ENCODE measurements at regions not wholly inside any gene's neighbourhood (a gene's known extent, or its start where the extent isn't known, plus 50 kb on each side); places are given as distances from the start of the nearest gene placed in this dataset.

DNA sequence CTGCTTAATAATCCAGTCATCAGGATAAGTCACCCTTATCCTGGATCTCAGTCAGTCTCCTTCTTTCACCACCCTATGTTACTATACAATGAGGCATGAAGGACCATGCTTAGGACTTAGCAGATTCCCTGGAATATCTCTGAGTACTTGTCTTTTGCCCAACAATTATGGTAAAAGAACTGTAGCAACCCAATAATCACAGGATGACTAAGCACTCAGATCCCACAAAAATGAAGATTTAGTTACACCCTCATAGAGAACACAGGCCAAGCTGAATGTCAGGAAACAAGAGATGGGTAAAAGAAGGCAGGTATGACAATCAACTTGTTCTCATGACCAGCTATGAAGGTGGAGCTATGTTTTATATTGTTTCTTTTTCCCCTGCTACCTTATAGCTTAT, 91.4 kb downstream of the EDN1 start:
- Histone ChIP-seq H3K9me3 (peaks cover 0 to 8% (median 0%) of the 10 kb centered on the region in 8 donors), H3K36me3 (no peaks in the 10 kb centered on the region), H3K4me1 (no peaks in the 10 kb centered on the region), H3K27me3 (replicated peaks in 1 of 7) (no peaks in the 10 kb centered on the region), H3K4me3 (no peak overlapping the region), H3K27ac (no peak overlapping the region)
- TF ChIP-seq, protein P1, sequence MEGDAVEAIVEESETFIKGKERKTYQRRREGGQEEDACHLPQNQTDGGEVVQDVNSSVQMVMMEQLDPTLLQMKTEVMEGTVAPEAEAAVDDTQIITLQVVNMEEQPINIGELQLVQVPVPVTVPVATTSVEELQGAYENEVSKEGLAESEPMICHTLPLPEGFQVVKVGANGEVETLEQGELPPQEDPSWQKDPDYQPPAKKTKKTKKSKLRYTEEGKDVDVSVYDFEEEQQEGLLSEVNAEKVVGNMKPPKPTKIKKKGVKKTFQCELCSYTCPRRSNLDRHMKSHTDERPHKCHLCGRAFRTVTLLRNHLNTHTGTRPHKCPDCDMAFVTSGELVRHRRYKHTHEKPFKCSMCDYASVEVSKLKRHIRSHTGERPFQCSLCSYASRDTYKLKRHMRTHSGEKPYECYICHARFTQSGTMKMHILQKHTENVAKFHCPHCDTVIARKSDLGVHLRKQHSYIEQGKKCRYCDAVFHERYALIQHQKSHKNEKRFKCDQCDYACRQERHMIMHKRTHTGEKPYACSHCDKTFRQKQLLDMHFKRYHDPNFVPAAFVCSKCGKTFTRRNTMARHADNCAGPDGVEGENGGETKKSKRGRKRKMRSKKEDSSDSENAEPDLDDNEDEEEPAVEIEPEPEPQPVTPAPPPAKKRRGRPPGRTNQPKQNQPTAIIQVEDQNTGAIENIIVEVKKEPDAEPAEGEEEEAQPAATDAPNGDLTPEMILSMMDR (IDR thresholded peaks at IDR 0.05 in 8 of 11, conservative IDR thresholded peaks at IDR 0.05 in 3 of 11): no peak
- TF ChIP-seq POLR2AphosphoS5 (IDR thresholded peaks at IDR 0.05) (no peak), POLR2A (IDR thresholded peaks at IDR 0.05) (no peak)
- DNase-seq: no peak
- intact Hi-C loops (cut with DNase I; ENCODE audit: low total_unique reads): no loop called here

DNA sequence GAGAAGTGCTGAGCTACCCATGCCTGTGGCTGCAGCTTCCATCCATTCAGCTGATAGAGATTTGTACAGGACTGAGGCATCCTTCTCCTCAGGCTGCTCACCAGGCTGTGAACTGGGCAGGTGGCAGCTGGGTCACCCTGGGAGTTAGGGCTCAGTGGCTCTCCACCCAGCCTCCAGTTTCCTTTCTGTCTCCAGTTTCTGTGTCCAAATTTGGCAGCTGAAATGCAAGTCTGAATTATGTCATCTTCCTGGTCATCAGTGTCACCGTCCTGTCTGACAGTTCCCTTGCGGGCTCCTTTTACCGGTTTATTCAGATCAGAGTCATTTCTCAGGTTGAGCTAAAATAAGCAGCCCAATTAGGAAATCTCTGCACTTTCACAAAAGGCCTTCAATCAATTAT, 93.3 kb downstream of the EDN1 start:
- Histone ChIP-seq H3K9me3 (peaks cover 0 to 8% (median 0%) of the 10 kb centered on the region in 8 donors), H3K36me3 (no peaks in the 10 kb centered on the region), H3K27me3 (replicated peaks in 1 of 7) (no peaks in the 10 kb centered on the region), H3K4me1 (no peaks in the 10 kb centered on the region), H3K4me3 (no peak overlapping the region), H3K27ac (no peak overlapping the region)
- intact Hi-C loops (cut with DNase I; ENCODE audit: low total_unique reads): no loop called here
- DNase-seq: no peak
- 46 to 90% (median 67%) methylated on average over 3 of the region's 3 CpGs for WGBS, 5 donors
- TF ChIP-seq POLR2A (IDR thresholded peaks at IDR 0.05) (no peak), POLR2AphosphoS5 (IDR thresholded peaks at IDR 0.05) (no peak)
- TF ChIP-seq, protein P1 (IDR thresholded peaks at IDR 0.05 in 8 of 11, conservative IDR thresholded peaks at IDR 0.05 in 3 of 11): no peak

DNA sequence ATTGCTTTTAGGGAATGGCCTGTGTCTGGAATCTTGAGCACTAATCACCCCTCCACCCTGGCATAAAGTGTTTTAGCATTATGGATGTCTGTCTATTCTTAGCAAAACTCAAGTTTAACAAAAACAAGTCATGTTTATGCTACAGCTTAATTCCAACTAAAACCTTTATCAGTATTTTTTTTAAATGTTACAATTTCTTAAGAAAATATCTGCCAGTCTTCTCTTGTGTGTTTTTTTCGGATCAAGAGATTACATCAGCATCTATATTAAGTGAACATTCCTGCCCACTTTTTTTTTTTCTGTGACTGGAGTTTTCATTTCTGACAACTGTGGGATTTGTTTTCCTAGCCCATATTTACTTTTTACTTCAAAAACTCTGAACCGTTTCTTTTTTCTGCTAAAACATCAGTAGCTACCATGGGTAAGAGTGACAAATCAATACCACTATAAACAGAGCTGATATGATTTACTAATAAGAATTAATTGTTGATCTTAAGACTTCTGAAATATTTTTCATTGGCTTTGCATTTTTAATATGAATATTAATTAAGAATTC, 94.3 kb downstream of the EDN1 start:
- no peak overlapping the region for H3K27ac ChIP-seq
- no peaks in the 10 kb centered on the region for H3K36me3 ChIP-seq
- peaks cover 0 to 6% (median 0%) of the 10 kb centered on the region in 8 donors for H3K9me3 ChIP-seq
- H3K4me3 ChIP-seq: no peak overlapping the region
- no peaks in the 10 kb centered on the region for H3K4me1 ChIP-seq
- 41 to 90% (median 68%) methylated on average over 2 of the region's 2 CpGs for WGBS, 5 donors
- DNase-seq: no peak
- TF ChIP-seq, protein P1 (IDR thresholded peaks at IDR 0.05 in 8 of 11, conservative IDR thresholded peaks at IDR 0.05 in 3 of 11): no peak
- TF ChIP-seq POLR2A (IDR thresholded peaks at IDR 0.05) (no peak), POLR2AphosphoS5 (IDR thresholded peaks at IDR 0.05) (no peak)
- intact Hi-C loops (cut with DNase I; ENCODE audit: low total_unique reads): no loop called here
- no peaks in the 10 kb centered on the region for H3K27me3 ChIP-seq (replicated peaks in 1 of 7)

DNA sequence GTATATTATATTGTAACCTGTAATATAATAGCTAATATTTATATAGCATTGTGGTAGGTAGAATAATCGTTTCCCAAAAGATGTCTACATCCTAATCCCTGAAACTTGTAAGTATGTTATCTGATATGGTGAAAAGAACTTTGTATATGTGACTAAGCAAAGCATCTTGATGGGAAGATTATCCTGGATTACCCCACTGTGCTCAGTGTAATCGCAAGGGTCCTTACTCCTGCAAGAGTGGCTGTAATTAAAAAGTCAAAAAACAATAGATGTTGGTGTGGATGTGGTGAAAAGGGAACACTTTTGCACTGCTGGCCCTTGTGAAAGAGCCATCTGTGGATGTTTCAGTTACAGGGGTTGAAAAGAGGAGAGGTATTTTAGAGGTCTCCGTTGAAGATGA, 95.2 kb downstream of the EDN1 start:
- 83 to 94% (median 93%) methylated on average over 3 of the region's 3 CpGs for WGBS, 5 donors
- intact Hi-C loops (cut with DNase I; ENCODE audit: low total_unique reads): no loop called here
- H3K27me3 ChIP-seq (replicated peaks in 1 of 7): no peaks in the 10 kb centered on the region

More for the DNA sequence above, 95.2 kb downstream of the EDN1 start:
- no peak for DNase-seq
- H3K9me3 ChIP-seq: no peaks in the 10 kb centered on the region
- TF ChIP-seq POLR2A (IDR thresholded peaks at IDR 0.05) (no peak), POLR2AphosphoS5 (IDR thresholded peaks at IDR 0.05) (no peak)
- TF ChIP-seq, protein P1 (IDR thresholded peaks at IDR 0.05 in 8 of 11, conservative IDR thresholded peaks at IDR 0.05 in 3 of 11): no peak
- H3K36me3 ChIP-seq: no peaks in the 10 kb centered on the region
- no peak overlapping the region for H3K27ac ChIP-seq
- H3K4me3 ChIP-seq: no peak overlapping the region
- H3K4me1 ChIP-seq: no peaks in the 10 kb centered on the region

All from spleen (tissue), 11 donors.